Suprapubic skin (tissue), 4 donors: ENCODE measurements at regions not wholly inside any gene's neighbourhood (a gene's known extent, or its start where the extent isn't known, plus 50 kb on each side); places are given as distances from the start of the nearest gene placed in this dataset.

Source experiments
- EP300 ChIP-seq: sonication (generic); formaldehyde crosslinking; IDR thresholded peaks from one replicate; pipeline ENCODE4 v1.6.1; 2017; ENCODE audit warnings: antibody characterized with exemption
- POLR2A ChIP-seq, 2 donors: fragments of 450-650 bp; IDR thresholded peaks; one replicate each; pipeline ENCODE4 v1.6.1; 2017; ENCODE audit warnings: antibody characterized with exemption in 2 of 2, mild to moderate bottlenecking in 2 of 2, moderate library complexity in 2 of 2
- POLR2AphosphoS5 ChIP-seq, 3 donors: sonication (generic); formaldehyde crosslinking; IDR thresholded peaks; one replicate each; pipeline ENCODE4 v1.6.1; 2017; ENCODE audit warnings: antibody characterized with exemption in 3 of 3
- TF ChIP-seq, protein P1 (sequence below), 2 donors: fragments of 200-600 bp in 1 of 2; fragments of 450-650 bp in 1 of 2; sonication (generic) in 1 of 2; IDR thresholded peaks; one replicate each; pipeline ENCODE4 v1.5.1; 2016 to 2019; ENCODE audit warnings: antibody characterized with exemption in 2 of 2, mild to moderate bottlenecking in 1 of 2, moderate library complexity in 1 of 2

DNA sequence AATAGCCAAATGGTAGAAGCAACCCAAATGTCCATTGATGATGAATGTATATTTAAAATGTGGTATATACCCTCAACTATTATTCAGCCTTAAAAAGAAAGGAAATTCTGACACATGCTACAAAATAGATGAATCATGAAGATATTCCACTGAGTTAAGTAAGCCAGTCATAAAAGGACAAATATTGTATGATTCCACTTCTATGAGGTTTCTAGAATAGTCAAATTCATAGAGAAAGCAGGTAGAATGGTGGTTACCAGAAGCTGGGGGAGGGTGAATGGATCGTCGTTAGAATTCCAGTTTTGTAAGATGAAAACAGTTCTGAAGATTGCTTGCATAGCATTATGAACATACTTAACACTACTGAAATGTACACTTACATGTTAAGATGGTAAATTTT is 214.3 kb upstream of the MYLIP start:
- TF ChIP-seq, protein P1, sequence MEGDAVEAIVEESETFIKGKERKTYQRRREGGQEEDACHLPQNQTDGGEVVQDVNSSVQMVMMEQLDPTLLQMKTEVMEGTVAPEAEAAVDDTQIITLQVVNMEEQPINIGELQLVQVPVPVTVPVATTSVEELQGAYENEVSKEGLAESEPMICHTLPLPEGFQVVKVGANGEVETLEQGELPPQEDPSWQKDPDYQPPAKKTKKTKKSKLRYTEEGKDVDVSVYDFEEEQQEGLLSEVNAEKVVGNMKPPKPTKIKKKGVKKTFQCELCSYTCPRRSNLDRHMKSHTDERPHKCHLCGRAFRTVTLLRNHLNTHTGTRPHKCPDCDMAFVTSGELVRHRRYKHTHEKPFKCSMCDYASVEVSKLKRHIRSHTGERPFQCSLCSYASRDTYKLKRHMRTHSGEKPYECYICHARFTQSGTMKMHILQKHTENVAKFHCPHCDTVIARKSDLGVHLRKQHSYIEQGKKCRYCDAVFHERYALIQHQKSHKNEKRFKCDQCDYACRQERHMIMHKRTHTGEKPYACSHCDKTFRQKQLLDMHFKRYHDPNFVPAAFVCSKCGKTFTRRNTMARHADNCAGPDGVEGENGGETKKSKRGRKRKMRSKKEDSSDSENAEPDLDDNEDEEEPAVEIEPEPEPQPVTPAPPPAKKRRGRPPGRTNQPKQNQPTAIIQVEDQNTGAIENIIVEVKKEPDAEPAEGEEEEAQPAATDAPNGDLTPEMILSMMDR (IDR thresholded peaks at IDR 0.05): no peak
- TF ChIP-seq EP300: no peak
- TF ChIP-seq POLR2AphosphoS5 (IDR thresholded peaks at IDR 0.05): no peak
- no peak for TF ChIP-seq POLR2A (IDR thresholded peaks at IDR 0.05)
